DMS114 treated with DMSO at 0.1 percent for 48 hours (cell line): ENCODE measurements at regions not wholly inside any gene's neighbourhood (a gene's known extent, or its start where the extent isn't known, plus 50 kb on each side); places are given as distances from the start of the nearest gene placed in this dataset.
"Not testable (repeated sequence)": the region's sequence is repeated elsewhere in the genome, so short reads cannot be mapped to it uniquely, and the experiment has no call there.

Source experiments
- DNase-seq: peaks from one replicate; lab custom pipeline; 2025; ENCODE audit not compliant: unreplicated experiment; lab: John Stamatoyannopoulos, UW

DNA sequence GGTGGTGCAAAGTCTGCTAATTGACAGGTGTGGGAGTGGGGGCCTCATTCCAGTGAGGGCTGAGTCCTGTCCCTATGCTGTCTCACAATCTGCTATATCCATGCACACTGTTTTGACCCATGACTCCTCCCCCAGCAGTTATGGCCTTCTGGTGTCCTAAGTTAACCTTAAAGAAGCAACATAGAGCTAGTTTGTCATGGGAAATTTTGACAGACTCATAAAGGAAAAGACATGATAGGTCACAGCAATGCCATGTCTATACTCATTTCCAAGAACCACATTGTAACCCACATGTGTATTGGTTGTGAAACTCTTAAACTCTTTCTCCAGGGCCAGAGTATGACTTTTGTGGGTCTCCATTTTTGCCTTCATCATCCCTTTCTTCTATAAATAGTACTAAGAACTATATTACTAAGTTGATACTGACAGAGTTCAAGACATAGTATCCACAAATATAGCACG is 78.2 kb upstream of the SLC1A4 start:
- DNase-seq, result no peak

DNA sequence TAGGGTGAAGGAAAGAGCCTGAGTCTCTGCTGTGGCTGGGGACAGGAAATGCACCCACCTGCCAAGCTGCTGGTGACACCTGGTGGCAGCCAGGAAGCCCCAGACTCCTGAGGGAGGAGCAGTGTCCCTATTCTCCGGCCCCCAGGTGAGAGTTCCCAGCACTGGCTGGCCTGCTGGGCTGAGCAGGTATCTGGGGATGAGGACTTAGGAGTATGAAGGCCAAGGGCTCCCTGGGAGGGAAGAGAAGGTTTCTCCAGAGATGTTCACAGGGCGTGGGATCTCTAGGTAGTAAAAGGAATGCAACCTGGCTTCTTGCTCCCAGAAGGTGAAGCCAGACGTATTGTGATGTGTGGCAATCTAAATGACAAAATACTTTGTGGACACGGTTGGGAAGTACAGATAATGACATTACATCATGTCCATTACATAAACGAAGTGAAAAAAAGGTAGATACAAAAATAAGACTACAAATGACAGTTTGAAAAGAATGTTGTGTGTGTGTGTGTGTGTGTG is 75.8 kb upstream of the SLC1A4 start:
- no peak for DNase-seq

DNA sequence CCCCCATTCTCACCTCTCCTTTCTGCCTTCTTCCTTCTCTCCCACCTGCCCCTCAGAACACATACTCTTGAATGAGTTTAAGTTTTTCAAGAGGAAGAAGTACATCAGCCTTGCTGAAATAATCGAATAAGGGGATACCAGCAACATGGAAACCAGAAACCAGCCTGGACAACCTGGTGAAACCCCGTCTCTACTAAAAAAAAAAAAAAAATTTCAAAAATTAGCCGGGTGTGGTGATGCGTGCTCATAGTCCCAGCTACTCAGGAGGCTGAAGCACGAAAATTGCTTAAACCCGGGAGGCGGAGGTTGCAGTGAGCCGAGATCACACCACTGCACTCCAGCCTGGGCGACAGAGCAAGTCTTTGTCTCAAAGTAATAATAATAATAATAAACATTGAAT is 75.0 kb upstream of the SLC1A4 start:
- no peak for DNase-seq

DNA sequence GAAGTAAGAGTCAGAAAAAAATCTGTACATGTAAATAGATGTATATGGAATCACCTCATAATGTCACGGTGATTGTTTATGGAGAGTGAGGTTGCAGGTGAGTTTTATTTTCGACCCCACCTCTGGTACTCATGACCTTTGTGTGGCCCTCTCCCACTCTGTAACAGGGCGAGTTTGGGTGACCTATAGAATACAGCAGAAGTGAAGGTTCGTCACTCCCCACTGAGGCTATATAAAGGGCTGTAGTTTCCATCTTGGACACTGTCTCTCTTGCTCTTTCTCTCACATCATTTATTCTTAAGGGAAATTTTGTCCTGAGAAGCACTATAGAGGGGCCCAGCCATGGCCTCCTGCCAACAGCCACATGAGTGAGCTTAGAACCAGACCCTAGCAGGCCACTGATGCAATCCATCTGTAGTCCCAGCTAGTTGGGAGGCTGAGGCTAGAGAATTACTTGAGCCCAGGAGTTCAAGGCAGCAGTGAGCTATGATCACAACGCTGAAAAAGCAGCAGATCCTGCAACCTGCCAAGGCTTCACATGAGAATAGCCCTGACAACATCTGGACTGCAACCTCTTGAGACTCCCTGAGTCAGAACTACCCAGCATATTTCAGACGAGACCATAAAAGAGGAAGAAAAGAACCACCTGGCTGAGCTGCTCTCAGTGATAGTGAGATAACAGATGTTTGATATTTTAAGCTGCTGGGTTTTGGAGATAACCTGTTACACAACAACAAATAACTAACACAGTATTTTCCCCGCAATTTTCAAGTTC is 74.3 kb upstream of the SLC1A4 start:
- DNase-seq, result no peak

DNA sequence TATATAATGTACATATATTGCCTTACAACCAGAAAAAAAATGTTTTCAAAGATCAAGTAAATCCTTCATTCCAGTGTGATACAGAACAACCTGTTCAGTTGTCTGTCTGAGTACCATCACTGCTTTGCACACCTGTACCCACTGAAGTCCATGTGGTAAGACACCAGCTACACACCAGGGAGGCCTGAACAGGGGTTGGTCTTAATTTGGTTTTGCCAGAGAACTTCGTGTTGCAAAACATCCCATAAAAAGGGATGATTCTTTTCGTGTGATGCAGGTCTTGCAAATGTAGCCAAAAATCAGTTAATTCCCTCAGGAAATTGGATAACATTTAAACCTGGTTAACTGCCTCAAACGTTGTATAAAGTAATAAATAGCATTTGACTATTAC is 73.7 kb upstream of the SLC1A4 start:
- no peak for DNase-seq

DNA sequence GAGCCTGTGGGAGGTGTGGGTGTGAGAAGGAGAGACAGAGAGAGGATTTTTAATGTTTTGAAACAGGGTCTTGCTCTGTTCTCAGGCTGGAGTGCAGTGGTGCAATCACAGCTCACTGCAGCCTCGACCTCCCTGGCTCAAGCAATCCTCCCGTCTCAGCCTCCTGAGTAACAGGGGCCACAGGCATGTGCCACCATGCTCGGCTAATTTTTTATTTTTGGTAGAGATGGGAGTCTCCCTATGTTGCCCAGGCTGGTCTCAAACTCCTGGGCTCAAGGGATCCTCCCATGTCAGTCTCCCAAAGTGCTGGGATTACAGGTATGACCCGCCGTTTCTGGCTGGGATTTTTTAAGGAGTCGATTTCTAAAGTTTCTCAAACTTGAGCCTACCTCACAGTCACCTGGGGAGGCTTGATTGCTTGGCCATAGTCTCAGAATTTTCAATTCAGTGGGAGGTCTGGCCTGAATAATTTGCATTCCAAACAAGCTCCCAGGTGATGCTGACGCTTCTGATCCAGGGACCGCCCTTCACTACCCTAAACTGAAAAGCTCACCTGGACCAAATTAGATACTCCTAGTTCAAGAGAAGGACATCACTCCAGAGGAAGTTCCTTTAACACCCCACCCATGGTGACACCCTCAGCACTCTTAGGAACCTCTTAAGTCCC is 70.8 kb upstream of the SLC1A4 start:
- no peak for DNase-seq

DNA sequence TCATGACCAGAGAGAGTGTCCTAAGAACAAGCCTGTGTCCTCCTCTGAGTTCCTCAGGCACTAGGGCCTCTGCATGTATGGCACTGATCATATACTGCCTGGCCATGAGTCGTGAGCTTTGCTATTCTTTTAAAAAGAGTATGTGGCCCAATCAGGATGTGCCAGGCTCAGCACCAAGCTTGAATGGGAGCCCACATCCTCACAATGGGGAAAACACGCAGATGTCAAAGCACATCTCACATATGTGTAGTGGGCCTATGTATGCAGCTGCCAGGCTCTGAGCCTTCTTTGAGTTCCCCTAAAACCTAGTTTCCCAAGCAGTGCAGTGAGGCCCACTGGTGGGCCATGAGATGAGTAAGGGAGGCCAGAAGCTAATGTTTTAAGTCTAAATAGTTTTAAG is 69.9 kb upstream of the SLC1A4 start:
- DNase-seq, result no peak

DNA sequence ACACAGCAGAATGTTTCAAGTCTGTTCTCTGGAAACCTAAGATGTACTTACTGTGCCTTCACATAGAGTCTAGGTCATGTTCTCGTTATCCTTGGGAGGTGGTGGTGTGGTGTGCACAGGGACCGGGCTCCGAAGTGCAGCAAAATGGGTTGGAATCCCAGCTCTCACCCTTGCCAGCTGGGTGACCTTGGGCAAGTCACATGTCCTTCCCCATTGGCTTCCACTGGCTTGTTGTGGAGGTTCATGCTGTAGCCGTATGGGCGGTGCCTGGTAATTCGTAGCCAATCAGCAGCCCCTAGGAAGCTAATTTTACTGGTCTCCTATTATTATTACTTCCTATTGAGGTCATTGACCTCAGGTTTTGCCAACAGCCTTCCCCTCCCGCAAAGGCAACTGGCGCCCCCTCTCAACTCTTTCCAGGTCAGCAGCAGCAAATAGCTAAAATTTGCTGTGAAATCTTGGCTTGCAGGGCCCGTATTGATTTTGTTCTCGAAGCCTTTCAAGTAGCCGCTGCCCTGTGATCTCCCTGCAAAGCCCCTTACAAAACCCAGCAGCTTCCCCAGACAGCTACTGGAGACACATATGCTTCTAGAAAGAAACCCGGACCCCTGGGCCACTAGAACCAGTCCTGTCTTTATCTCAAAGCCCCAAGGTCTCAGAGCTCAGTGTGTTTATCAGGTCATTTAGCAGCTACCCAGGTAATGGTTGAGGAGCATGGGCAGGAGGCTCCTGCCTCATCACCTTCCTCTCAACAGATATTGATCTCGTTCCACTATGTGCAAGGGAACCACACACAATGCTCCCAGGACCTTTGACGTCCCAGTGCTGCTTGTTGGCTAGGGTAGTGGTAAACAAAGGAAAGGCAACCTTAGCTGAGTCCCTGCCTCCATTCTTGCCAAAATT is 66.5 kb upstream of the SLC1A4 start:
- no peak for DNase-seq

DNA sequence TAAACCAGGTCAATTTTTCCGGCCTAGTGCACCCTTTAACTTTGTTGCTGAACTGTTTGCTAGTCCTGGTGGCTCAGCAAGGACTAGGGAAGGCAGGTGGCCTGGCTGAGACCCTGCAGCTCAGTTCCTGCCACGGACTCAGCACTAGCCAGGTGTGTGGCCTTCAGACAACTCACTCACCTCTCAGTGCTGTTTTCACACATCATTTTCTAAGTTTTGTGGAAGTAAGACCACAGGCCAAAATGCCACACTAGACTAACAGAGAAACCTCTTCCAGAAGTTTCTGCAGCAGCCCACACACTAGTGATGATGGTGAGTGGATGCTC is 65.9 kb upstream of the SLC1A4 start:
- DNase-seq, result no peak

DNA sequence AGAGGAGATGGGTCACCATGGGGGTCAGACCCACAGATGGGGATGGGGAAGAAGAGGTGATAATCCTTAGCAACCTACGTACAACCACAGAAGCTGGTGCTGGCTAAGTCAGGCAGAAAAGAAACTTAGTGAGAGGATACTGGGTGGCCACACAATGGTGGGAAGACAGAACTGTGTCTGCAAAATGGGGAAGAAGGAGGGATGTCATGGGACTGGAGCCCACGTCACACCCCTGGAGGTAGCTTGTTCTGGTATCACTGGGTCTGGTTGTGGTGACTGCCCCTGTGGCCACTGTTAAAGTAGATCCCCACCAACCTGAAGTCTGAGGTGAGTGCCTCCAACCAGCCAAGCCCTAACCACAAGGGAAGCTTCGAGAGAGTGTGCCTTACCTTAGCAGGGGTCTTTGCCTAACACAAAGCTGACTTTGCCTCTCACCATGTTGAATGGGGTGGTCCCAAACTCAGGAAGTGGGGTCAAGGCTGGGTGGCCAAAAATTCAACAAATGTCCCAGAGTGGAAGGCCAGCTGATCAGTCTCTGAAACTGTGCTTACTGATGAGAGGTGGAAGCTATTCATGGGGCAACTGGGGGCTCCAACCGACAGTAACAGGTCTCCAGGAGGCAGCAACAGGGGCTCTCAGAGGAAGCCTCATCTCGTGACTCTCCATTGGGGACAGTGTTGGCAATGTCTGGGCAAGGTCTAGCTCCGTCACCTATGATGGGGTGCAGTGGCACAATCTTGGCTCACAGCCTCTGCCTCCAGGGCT is 64.8 kb upstream of the SLC1A4 start:
- no peak for DNase-seq

DNA sequence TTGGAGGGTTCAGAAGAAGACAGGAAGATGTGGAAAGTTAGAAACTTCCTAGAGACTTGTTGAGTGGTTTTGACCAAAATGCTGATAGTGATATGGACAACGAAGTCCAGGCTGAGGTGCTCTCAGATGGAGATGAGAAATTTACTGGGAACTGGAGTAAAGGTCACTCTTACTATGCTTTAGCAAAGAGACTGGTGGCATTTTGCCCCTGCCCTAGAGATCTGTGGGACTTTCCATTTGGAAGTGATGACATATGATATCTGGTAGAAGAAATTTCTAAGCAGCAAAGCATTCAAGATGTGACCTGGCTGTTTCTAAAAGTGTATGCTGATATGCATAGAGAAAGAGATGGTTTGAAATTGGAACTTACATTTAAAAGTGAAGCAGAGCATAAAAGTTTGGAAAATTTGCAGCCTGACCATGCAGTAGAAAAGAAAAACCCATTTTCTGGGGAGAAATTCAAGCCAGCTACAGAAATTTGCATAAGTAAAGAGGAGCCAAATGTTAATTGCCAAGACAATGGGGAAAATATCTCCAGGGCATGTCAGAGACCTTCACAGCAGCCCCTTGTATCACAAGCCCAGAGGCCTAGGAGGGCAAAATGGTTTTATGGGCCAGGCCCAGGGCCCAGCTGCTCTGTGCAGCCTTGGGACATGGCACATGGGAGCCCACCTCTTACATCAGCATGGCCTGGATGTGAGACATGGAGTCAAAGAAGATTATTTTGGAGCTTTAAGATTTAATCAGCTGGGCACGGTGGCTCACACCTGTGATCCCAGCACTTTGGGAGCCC is 63.1 kb upstream of the SLC1A4 start:
- DNase-seq, result not testable (repeated sequence)

DNA sequence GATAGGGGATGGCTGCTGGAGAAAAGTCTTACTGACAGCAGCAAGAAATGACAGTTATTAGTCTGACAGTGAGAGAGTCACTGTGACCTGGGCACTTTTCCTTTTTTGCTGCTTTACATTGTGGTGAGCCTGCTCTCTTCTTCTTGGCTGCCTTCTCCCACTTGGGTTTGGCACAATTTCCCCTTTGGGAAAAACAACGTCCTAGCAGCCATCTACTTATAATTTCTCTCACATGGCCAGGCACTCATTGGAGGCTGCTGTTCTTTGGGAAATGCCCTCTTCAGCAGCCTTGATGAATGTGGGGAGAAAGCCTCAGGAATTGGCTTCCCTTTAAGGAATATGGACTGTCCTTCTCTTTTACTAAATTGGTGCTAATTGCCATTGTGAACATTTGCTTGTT is 60.4 kb upstream of the SLC1A4 start:
- DNase-seq, result no peak

DNA sequence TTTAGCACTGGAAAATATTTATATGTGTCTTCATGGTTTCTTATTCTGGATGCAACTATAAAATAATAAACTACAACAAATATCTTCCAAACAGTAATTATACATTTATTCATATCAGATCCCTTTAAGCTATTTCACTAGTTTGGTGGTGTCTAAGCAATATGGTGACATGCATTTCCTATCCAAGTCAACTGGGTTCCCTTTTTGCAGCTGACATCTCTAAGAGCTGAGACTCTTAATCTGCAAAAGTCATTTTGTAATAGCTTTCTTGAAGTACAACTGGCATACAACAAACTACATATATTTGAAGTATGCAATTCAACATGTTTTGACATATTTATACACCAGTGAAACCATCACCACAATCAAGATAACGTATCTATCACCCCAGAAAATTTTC is 59.9 kb upstream of the SLC1A4 start:
- no peak for DNase-seq

DNA sequence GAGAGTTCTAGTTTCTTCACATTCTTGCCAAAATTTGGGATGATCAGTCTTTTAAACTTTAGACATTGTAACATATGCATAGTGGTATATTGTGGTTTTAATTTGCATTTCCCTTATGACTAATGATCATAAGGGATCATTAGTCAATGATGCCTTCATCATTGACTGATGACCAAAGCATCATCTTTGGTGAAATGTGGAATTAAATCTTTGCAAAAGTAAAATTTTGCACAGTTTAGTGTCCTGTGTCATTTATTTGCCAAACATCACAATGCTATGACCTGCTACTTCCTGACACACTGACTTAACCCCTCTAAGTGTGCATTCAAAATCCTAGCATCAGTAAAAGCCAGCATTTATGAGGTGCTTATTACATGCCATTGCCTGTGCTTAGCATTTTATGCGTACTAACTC is 58.9 kb upstream of the SLC1A4 start:
- no peak for DNase-seq

DNA sequence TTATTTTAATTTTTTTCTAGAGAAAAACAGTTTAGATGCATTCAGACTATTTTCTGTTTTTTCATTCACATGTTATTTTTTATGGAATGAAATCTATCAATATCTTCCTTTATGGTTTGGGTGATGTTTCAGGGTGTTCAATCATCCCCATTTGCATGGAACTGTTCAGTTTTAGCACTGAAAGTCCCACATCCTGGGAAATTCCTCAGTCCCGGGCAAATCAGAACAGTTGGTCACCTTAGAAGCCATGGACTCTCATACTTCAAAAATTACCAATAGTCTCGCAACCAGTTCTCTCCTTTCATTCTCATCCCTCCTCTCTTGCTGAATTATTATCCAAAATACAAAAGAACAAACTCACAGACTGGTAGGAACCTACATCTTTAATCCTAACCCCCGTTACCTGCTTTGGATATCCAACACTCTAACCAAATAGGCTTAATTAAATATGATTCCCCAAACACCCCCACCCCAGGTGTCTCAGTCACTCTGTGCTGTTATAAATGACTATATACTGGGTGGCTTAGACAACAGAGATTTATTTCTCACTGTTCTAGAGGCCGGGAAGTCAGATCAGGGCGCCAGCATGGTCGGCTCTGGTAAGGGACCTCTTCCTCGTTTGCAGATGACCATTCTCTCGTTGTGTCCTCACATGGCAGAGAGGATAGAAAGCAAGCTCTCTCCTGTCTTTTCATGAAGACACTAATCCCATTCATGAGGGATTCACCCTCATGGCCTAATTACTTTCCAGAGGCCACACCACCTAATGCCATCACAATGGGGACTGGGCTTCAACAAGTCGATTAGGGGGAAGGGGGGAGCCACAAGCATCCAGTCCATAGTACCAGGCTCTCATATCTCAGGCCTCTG is 57.7 kb upstream of the SLC1A4 start:
- no peak for DNase-seq

DNA sequence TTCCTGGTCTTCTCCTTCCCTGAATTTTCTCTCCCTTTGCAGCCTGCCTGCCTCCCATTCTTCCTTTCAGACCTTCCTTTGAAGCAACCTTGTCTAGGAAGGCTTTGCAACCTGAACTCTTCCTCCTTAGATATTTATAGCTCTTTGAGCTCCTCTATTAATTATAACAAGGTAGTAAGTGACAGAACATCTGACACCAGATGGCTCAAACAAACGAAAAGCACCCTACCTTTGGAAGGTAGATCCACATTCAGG is 57.2 kb upstream of the SLC1A4 start:
- no peak for DNase-seq

DNA sequence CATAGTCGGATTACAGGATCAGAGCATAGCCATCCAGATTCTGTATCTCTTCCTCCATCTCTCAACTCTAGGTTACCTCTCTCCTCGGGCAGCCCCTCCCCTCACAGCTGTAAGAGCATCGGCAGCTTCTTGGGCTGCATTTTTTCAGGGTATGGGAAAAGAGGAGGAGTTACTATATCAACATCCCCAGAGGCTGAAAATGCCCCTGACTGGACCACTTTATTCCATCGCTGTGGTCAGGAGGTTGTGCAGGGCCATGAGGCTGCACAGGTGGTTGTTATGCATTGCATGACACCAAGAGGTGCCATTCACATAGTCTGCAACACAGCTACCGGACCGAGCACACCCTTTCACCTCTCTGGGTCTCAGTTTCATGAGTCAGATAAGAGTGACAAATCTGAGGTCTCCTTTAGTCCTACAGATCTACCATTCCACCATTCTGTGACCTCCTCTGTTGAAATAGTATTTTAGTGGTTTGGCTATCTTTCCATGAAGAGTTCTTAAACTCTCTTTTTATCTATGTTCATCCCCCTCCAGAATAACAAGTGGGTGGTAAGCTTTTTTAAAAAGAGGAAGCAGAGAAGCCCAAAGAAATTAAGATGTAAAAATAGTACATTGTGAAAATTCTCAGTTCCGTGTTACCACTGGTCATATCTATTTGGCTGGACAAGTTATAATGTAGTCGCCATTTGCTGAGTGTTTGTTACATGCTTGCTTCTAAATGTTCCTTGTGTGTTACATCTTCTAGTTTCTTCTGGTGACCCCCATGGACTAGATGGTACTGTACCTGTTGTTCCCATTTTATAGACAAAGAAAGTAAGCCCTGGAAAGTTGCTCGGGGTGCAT is 56.6 kb upstream of the SLC1A4 start:
- no peak for DNase-seq

DNA sequence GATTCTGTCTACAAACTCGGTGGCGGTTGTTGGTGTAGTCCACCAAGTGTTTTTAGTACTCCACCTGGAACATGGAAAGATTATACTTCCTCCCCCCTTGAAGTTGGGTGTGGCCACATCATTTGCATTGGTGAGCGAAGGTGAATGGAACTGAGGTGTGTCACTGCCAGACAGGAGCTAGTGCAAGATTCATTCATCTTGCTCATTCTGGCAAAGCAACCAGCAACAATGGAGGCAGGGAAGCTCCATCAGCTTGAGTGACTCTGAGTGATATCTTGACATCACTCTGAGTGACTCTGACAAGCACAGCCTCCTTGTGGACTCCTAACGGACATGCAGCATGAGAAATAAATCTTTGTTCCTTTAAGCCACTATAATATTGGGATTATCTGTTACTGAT is 54.7 kb upstream of the SLC1A4 start:
- no peak for DNase-seq

DNA sequence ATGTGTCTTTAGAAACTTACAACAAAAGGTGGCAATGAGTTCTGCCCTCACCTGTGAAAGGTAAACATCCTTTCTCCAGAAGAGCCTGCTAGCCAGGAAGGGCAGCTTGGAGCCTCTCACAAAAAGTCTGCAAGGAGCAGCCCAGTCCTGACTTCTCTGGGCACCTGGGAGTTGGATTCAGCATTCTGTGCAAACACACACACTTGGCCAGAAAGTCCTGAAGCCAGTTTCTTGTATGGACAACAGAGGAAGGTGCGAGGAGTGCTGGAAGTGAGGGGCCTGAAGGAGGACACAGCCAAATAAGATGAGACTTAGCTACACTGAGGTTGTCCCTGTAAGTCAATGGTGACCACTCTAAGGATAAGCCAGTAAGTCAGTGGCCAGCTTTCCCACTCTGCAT is 52.4 kb upstream of the SLC1A4 start:
- DNase-seq, result no peak
